ENCODE measurements at regions not wholly inside any gene's neighbourhood (a gene's known extent, or its start where the extent isn't known, plus 50 kb on each side); places are given as distances from the start of the nearest gene placed in this dataset.

DNA sequence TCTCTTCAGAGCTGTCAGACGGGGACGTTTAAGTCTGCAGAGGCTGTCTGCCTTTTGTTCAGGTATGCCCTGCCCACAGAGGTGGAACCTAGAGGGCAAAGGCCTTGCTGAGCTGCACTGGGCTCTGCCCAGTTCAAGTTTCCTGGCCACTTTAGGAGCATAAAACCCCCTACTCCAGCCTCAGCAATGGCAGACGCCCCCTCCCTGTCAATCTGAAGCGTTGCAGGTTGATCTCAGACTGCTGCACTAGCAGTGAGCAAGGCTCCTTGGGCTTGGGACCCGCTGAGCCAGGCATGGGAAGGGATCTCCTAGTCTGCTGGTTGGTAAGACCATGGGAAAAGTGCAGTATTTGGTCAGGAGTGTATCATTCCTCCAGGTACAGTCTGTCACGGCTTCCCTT, 66.6 kb upstream of the TP53I11 start:
- no peak overlapping the region for H2AFZ ChIP-seq (ENCODE audit: low read depth, low read length)
- DNase-seq (ENCODE audit: low read depth, low spot score) = no peak
- H4K20me1 ChIP-seq (replicated peaks; ENCODE audit: control insufficient read depth, extremely low read depth, insufficient read depth, low read length) = no peaks in the 10 kb centered on the region
- intact Hi-C loops (cut with micrococcal nuclease) = no loop called here
- dilution Hi-C loops (cut with MboI; ENCODE audit: extremely low pct_ligation_motif_present, low sequenced_read_pairs) = no loop called here
- FAIRE-seq = no peak
- no peak overlapping the region for H3K9ac ChIP-seq (replicated peaks; ENCODE audit: extremely low read depth, insufficient read depth, low read length)
- no TSS peak for BruUV-seq (replicated peaks)
- no peaks in the 10 kb centered on the region for H3K9me1 ChIP-seq (replicated peaks; ENCODE audit: control insufficient read depth, extremely low read depth, insufficient read depth, low read length)
- no peaks in the 10 kb centered on the region for H3K79me2 ChIP-seq (ENCODE audit: control insufficient read depth, insufficient read depth, low read length)
- no peak overlapping the region for H3K4me2 ChIP-seq (ENCODE audit: insufficient read depth, low read length)
- ChIA-PET CTCF (interaction anchor here (1.4 to 2.9 kb wide), 3 partner anchors 81 to 90 kb away, joined by 3 to 28 read pairs (median 4); no protein-coding TSS in a partner anchor), POLR2A (no interaction called here)
- H3K4me3 ChIP-seq (replicated peaks in 1 of 3; ENCODE audit: insufficient read depth in 1 of 3, low read depth in 1 of 3, low read length in 3 of 3) = no peak overlapping the region
- H3K4me1 ChIP-seq (ENCODE audit: control insufficient read depth, extremely low read depth, insufficient read depth, low read length) = no peaks in the 10 kb centered on the region
- H3K36me3 ChIP-seq (ENCODE audit: control insufficient read depth in 2 of 2, extremely low read depth in 1 of 2, insufficient read depth in 2 of 2, low read length in 2 of 2) = no peaks in the 10 kb centered on the region
- H3K9me3 ChIP-seq (replicated peaks; ENCODE audit: control insufficient read depth, insufficient read depth, low read length) = no peaks in the 10 kb centered on the region
- no peak overlapping the region for H3K27ac ChIP-seq (ENCODE audit: insufficient read depth, low read depth, low read length)
- H3K27me3 ChIP-seq (ENCODE audit: control insufficient read depth in 2 of 2, insufficient read depth in 2 of 2, low read length in 2 of 2) = peaks cover 9 to 31% of the 10 kb centered on the region in 2 experiments
- TF ChIP-seq POLR2AphosphoS5 (IDR thresholded peaks at IDR 0.05; ENCODE audit: insufficient read depth, low read depth, low read length) = no peak
- TF ChIP-seq, protein P1, sequence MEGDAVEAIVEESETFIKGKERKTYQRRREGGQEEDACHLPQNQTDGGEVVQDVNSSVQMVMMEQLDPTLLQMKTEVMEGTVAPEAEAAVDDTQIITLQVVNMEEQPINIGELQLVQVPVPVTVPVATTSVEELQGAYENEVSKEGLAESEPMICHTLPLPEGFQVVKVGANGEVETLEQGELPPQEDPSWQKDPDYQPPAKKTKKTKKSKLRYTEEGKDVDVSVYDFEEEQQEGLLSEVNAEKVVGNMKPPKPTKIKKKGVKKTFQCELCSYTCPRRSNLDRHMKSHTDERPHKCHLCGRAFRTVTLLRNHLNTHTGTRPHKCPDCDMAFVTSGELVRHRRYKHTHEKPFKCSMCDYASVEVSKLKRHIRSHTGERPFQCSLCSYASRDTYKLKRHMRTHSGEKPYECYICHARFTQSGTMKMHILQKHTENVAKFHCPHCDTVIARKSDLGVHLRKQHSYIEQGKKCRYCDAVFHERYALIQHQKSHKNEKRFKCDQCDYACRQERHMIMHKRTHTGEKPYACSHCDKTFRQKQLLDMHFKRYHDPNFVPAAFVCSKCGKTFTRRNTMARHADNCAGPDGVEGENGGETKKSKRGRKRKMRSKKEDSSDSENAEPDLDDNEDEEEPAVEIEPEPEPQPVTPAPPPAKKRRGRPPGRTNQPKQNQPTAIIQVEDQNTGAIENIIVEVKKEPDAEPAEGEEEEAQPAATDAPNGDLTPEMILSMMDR (IDR thresholded peaks at IDR 0.05; ENCODE audit: extremely low read depth in 1 of 2, insufficient read depth in 1 of 2, low read depth in 1 of 2, low read length in 2 of 2) = peak in 1 of 2 donors; percentile 44

DNA sequence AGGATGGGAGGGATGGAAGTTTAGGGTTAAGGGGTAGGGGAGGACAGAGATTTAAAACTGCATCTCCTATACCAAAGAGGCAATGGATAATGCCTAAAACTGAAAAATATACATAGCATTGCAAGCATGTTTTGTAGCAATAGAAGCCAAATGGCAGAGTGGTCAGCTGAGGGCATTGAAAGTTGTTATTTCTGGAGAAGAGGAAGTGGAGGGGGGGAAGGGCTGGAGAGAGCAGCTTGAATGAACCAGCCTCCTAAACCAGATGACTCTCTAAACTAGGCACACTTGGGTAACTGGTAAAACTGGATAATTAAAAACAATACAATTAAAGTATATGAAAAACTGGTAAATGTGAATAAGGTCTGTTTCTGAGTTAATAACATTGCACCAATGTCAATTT, 70.3 kb upstream of the TP53I11 start:
- no peaks in the 10 kb centered on the region for H3K36me3 ChIP-seq (ENCODE audit: control insufficient read depth in 2 of 2, extremely low read depth in 1 of 2, insufficient read depth in 2 of 2, low read length in 2 of 2)
- DNase-seq (ENCODE audit: low read depth, low spot score) (peak; percentile 30), FAIRE-seq (no peak)
- no peak overlapping the region for H3K9ac ChIP-seq (replicated peaks; ENCODE audit: extremely low read depth, insufficient read depth, low read length)
- dilution Hi-C loops (cut with MboI; ENCODE audit: extremely low pct_ligation_motif_present, low sequenced_read_pairs) = no loop called here
- no peak overlapping the region for H3K27ac ChIP-seq (ENCODE audit: insufficient read depth, low read depth, low read length)
- no peak overlapping the region for H2AFZ ChIP-seq (ENCODE audit: low read depth, low read length)
- H4K20me1 ChIP-seq (replicated peaks; ENCODE audit: control insufficient read depth, extremely low read depth, insufficient read depth, low read length) = no peaks in the 10 kb centered on the region
- TF ChIP-seq, protein P2, sequence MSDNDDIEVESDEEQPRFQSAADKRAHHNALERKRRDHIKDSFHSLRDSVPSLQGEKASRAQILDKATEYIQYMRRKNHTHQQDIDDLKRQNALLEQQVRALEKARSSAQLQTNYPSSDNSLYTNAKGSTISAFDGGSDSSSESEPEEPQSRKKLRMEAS (IDR thresholded peaks at IDR 0.05; ENCODE audit: insufficient read depth, insufficient read length) = no peak
- TF ChIP-seq FOS (IDR thresholded peaks at IDR 0.05; ENCODE audit: borderline replicate concordance, insufficient read depth, low read length) = no peak
- TF ChIP-seq POLR2AphosphoS5 (IDR thresholded peaks at IDR 0.05; ENCODE audit: insufficient read depth, low read depth, low read length) = no peak
- TF ChIP-seq GATA2 (IDR thresholded peaks at IDR 0.05; ENCODE audit: insufficient read depth, insufficient read length, low read depth, low read length) = no peak
- no peak for TF ChIP-seq MYC (IDR thresholded peaks at IDR 0.05; ENCODE audit: low read depth, low read length)
- TF ChIP-seq, protein P1 (IDR thresholded peaks at IDR 0.05; ENCODE audit: extremely low read depth in 1 of 2, insufficient read depth in 1 of 2, low read depth in 1 of 2, low read length in 2 of 2) = no peak
- TF ChIP-seq POLR2A (IDR thresholded peaks at IDR 0.05; ENCODE audit: low read depth, low read length) = no peak
- no peak for TF ChIP-seq EZH2 (IDR thresholded peaks at IDR 0.05; ENCODE audit: borderline replicate concordance, low read depth, low read length, severe bottlenecking)
- TF ChIP-seq JUN (IDR thresholded peaks at IDR 0.05; ENCODE audit: borderline replicate concordance, insufficient read depth, insufficient read length, low read depth) = no peak
- no TSS peak for BruUV-seq (replicated peaks)
- H3K9me1 ChIP-seq (replicated peaks; ENCODE audit: control insufficient read depth, extremely low read depth, insufficient read depth, low read length) = no peaks in the 10 kb centered on the region
- H3K9me3 ChIP-seq (replicated peaks; ENCODE audit: control insufficient read depth, insufficient read depth, low read length) = no peaks in the 10 kb centered on the region
- H3K27me3 ChIP-seq (ENCODE audit: control insufficient read depth in 2 of 2, insufficient read depth in 2 of 2, low read length in 2 of 2) = peaks cover 12 to 31% of the 10 kb centered on the region in 2 experiments
- no peak overlapping the region for H3K4me2 ChIP-seq (ENCODE audit: insufficient read depth, low read length)
- H3K4me1 ChIP-seq (ENCODE audit: control insufficient read depth, extremely low read depth, insufficient read depth, low read length) = peaks cover 8% of the 10 kb centered on the region
- no peaks in the 10 kb centered on the region for H3K79me2 ChIP-seq (ENCODE audit: control insufficient read depth, insufficient read depth, low read length)
- H3K4me3 ChIP-seq (replicated peaks in 1 of 3; ENCODE audit: insufficient read depth in 1 of 3, low read depth in 1 of 3, low read length in 3 of 3) = no peak overlapping the region
- intact Hi-C loops (cut with micrococcal nuclease) = no loop called here
- ChIA-PET POLR2A (no interaction called here), CTCF (interaction anchor here (1.7 to 5.3 kb wide), 3 partner anchors 82 to 94 kb away, joined by 4 to 20 read pairs (median 5); no protein-coding TSS in a partner anchor)
